ENCODE measurements at regions not wholly inside any gene's neighbourhood (a gene's known extent, or its start where the extent isn't known, plus 50 kb on each side); places are given as distances from the start of the nearest gene placed in this dataset.

DNA sequence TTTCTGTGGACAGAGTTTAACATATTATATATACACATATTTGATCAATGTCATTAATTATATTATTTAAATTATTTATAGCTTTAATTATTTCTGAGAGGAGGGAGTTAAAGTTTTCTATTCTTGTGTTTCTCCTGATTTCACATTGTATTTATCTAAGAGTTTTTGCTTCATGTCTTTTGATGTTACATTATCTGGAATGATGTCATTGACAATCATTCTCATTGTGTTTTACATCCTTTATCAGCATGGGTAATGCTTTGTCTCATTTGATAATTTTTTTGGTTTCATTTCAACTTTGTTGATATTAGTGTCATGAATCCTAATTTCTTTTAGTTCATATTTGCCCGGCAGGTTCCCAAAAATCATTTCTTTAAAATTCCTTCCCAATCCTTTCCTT, 56.7 kb upstream of the TOX2 start:
- TF ChIP-seq EZH2 (IDR thresholded peaks at IDR 0.05; ENCODE audit: borderline replicate concordance, low read length), result no peak
- no peak for TF ChIP-seq CTCF (IDR thresholded peaks at IDR 0.05; ENCODE audit: low read length)
